ENCODE measurements at regions not wholly inside any gene's neighbourhood (a gene's known extent, or its start where the extent isn't known, plus 50 kb on each side); places are given as distances from the start of the nearest gene placed in this dataset.

- no peak for TF ChIP-seq POLR2A (IDR thresholded peaks at IDR 0.05)
- no peak for TF ChIP-seq CTCF (IDR thresholded peaks at IDR 0.05)
Measured at GRCh38 chr2:53562407-53562806, 205.2 kb upstream of the CHAC2 start.

Data from lower leg skin (tissue), 3 donors.